PC-9 (cell line): ENCODE measurements at regions not wholly inside any gene's neighbourhood (a gene's known extent, or its start where the extent isn't known, plus 50 kb on each side); places are given as distances from the start of the nearest gene placed in this dataset.

Experiments
- EZH2 ChIP-seq: fragments of 200-600 bp; sonication (generic); IDR thresholded peaks from 2 replicates; pipeline ENCODE4 v1.8.0; 2017; ENCODE audit warnings: antibody characterized with exemption, low read depth
- TF ChIP-seq, protein P1 (sequence below): fragments of 200-600 bp; sonication (generic); conservative IDR thresholded peaks from 2 replicates; pipeline ENCODE4 v1.6.1; 2017; ENCODE audit warnings: mixed run types, antibody characterized with exemption, mild to moderate bottlenecking, moderate library complexity

DNA sequence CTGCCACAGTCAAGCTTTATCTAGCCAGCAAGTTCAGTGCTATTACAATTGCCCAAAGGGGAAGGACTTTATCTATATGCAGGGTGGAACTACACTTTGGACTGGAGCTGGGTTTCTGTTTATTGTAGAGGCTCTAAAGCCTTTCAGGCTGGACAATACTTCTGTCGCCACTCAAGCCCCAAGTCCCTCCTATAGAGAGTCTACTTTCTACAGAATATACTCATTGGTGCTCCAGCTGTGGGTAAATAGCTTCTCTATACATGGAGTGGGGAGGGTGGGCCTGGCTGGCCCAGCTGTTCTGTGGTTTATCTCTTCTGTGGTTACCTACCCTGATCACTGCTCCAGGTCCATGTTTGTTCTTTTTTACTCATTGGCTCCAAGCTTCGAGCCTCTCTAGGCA is 151.8 kb upstream of the MYLIP start:
- TF ChIP-seq, protein P1, sequence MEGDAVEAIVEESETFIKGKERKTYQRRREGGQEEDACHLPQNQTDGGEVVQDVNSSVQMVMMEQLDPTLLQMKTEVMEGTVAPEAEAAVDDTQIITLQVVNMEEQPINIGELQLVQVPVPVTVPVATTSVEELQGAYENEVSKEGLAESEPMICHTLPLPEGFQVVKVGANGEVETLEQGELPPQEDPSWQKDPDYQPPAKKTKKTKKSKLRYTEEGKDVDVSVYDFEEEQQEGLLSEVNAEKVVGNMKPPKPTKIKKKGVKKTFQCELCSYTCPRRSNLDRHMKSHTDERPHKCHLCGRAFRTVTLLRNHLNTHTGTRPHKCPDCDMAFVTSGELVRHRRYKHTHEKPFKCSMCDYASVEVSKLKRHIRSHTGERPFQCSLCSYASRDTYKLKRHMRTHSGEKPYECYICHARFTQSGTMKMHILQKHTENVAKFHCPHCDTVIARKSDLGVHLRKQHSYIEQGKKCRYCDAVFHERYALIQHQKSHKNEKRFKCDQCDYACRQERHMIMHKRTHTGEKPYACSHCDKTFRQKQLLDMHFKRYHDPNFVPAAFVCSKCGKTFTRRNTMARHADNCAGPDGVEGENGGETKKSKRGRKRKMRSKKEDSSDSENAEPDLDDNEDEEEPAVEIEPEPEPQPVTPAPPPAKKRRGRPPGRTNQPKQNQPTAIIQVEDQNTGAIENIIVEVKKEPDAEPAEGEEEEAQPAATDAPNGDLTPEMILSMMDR, result no peak
- TF ChIP-seq EZH2, result no peak
